GM12878 (cell line): ENCODE measurements at regions not wholly inside any gene's neighbourhood (a gene's known extent, or its start where the extent isn't known, plus 50 kb on each side); places are given as distances from the start of the nearest gene placed in this dataset.

Experiments used
- ATAC-seq: fragments of 200-7000 bp; cut with Tn5 transposase; 3 replicates; pipeline ENCODE4 v1.9.1; 2020; ENCODE audit warnings: mild to moderate bottlenecking, moderate library complexity
- BruUV-seq: library from RNA; stranded (reverse); fragments of 400-500 nt; replicated peaks from 2 replicates; lab custom pipeline; 2021; lab: Mats Ljungman, UMichigan
- CTCF ChIA-PET: fragments of 300-600 bp; sonication (Branson Sonifier 250); formaldehyde crosslinking; extraction: SDS; loops from one replicate; lab custom pipeline; 2021; ENCODE audit warnings: inconsistent platforms; lab: Yijun Ruan, JAX
- POLR2A ChIA-PET: fragments of 350-600 bp; formaldehyde crosslinking; extraction: SDS; loops from one replicate; lab custom pipeline; 2021; ENCODE audit warnings: inconsistent platforms; lab: Charles Lee
- RAD21 ChIA-PET: fragments of 300-600 bp; sonication (Branson Sonifier 250); formaldehyde crosslinking; loops from one replicate; lab custom pipeline; 2023; ENCODE audit warnings: antibody characterized with exemption; ENCODE audit not compliant: unreplicated experiment; lab: Charles Lee
- SMC1A ChIA-PET: fragments of 300-600 bp; sonication (Branson Sonifier 250); formaldehyde crosslinking; loops from one replicate; lab custom pipeline; 2023; ENCODE audit not compliant: unreplicated experiment, uncharacterized antibody; lab: Charles Lee
- DNase-seq: peaks from one replicate; pipeline ENCODE4 v3.0.0-alpha.2; 2011; ENCODE audit warnings: low read depth, low spot score
- FAIRE-seq: peaks from 3 replicates; lab custom pipeline; 2011; peaks lifted over from hg19 to GRCh38; lab: Jason Lieb, UNC
- H2AFZ ChIP-seq: 2 replicates; pipeline ENCODE4 v1.6.0; 2011; ENCODE audit warnings: low read depth, low read length, control low read depth; ENCODE audit not compliant: control insufficient read depth
- H3K27ac ChIP-seq: 2 replicates; pipeline ENCODE4 v1.5.1; 2011; ENCODE audit warnings: control low read depth; ENCODE audit not compliant: control insufficient read depth, insufficient read depth
- H3K27me3 ChIP-seq, 2 experiments: replicated peaks in 1 of 2; 2 replicates each; pipeline versions ENCODE4 v1.6.0 to v1.6.1; 2011; ENCODE audit warnings: low read length in 1 of 2; ENCODE audit not compliant: control insufficient read depth in 2 of 2, insufficient read depth in 2 of 2
- H3K36me3 ChIP-seq, 2 experiments: 2 replicates each; pipeline ENCODE4 v1.5.1; 2011; ENCODE audit warnings: low read length in 1 of 2; ENCODE audit not compliant: control insufficient read depth in 2 of 2, insufficient read depth in 2 of 2
- H3K4me1 ChIP-seq: 2 replicates; pipeline ENCODE4 v1.6.1; 2011; ENCODE audit warnings: mild to moderate bottlenecking, low read length, moderate library complexity, mixed read lengths; ENCODE audit not compliant: control insufficient read depth, insufficient read depth
- H3K4me2 ChIP-seq: 2 replicates; pipeline ENCODE4 v1.6.0; 2011; ENCODE audit warnings: control low read depth; ENCODE audit not compliant: control insufficient read depth, insufficient read depth
- H3K4me3 ChIP-seq: fragments of 200-600 bp; sonication (generic); 2 replicates; pipeline ENCODE4 v1.5.1; 2016
- H3K79me2 ChIP-seq: 2 replicates; pipeline ENCODE4 v1.6.0; 2011; ENCODE audit warnings: low read length; ENCODE audit not compliant: control insufficient read depth, insufficient read depth
- H3K9ac ChIP-seq: 2 replicates; pipeline ENCODE4 v1.8.0; 2011; ENCODE audit warnings: low read length, control low read depth, mixed read lengths; ENCODE audit not compliant: control insufficient read depth, insufficient read depth
- H3K9me3 ChIP-seq: replicated peaks from 3 replicates; pipeline ENCODE4 v1.5.1; 2011; ENCODE audit warnings: mild to moderate bottlenecking, low read length; ENCODE audit not compliant: control insufficient read depth, insufficient read depth
- H4K20me1 ChIP-seq: 2 replicates; pipeline ENCODE4 v1.6.0; 2011; ENCODE audit not compliant: control insufficient read depth, insufficient read depth
- BCL3 ChIP-seq: IDR thresholded peaks from 2 replicates; pipeline ENCODE4 v1.6.1; 2011; ENCODE audit warnings: borderline replicate concordance, low read depth, mild to moderate bottlenecking, moderate library complexity, low read length; ENCODE audit not compliant: insufficient read depth, poor library complexity, severe bottlenecking
- CUX1 ChIP-seq: IDR thresholded peaks from 2 replicates; pipeline ENCODE4 v1.6.1; 2012; ENCODE audit warnings: improper control_type of control experiment, low read depth, low read length; ENCODE audit not compliant: insufficient replicate concordance
- PML ChIP-seq: IDR thresholded peaks from 2 replicates; pipeline ENCODE4 v1.6.1; 2012; ENCODE audit warnings: low read length, inconsistent platforms
- WGBS: methylation state at CpG from one replicate; pipeline ENCODE4 v1.1.6; 2016; ENCODE audit warnings: low lambda C conversion rate; ENCODE audit not compliant: insufficient replicate concordance, insufficient coverage; ENCODE audit errors: missing lambda C conversion rate; 5-methylcytosine and 5-hydroxymethylcytosine counted together
- in situ Hi-C: fragments of 300-500 bp; cut with MboI; formaldehyde crosslinking; loops from 9 replicates; pipeline ENCODE4 v1.14.3; 2018; ENCODE audit warnings: mixed read lengths
- intact Hi-C: fragments of 100-400 bp; cut with micrococcal nuclease; formaldehyde crosslinking; loops from one replicate; pipeline ENCODE4 v1.14.2; 2022; ENCODE audit not compliant: unreplicated experiment

GRCh38 chr2:7256377-7256776 is 339.2 kb downstream of the RNF144A start (continued):
- no peak for TF ChIP-seq CUX1

GRCh38 chr2:7262727-7263126 is 345.5 kb downstream of the RNF144A start:
- H3K79me2 ChIP-seq = no peaks in the 10 kb centered on the region
- ChIA-PET POLR2A (no interaction called here), SMC1A (no interaction called here), RAD21 (no interaction called here), CTCF (interaction anchor here (0.6 kb wide), 1 partner anchor 1166 kb away, joined by 3 read pairs; no protein-coding TSS in a partner anchor)
- H2AFZ ChIP-seq = no peak overlapping the region
- H3K27me3 ChIP-seq = peaks cover 0 to 2% of the 10 kb centered on the region in 2 experiments; a peak in 3 of 4 replicates
- no peak overlapping the region for H3K27ac ChIP-seq
- H4K20me1 ChIP-seq = no peaks in the 10 kb centered on the region
- WGBS = 10% methylated on average over 6 of the region's 6 CpGs
- TF ChIP-seq BCL3 = no peak
- TF ChIP-seq PML = no peak
- H3K4me1 ChIP-seq = no peaks in the 10 kb centered on the region
- DNase-seq (no peak), FAIRE-seq (no peak), ATAC-seq (no peak)
- H3K36me3 ChIP-seq = no peaks in the 10 kb centered on the region
- BruUV-seq = no TSS peak
- H3K4me3 ChIP-seq = no peak overlapping the region
- H3K4me2 ChIP-seq = no peak overlapping the region
- intact Hi-C loops = no loop called here
- no peak overlapping the region for H3K9ac ChIP-seq
- no peaks in the 10 kb centered on the region for H3K9me3 ChIP-seq
- in situ Hi-C loops = no loop called here
